PC-3 (cell line): ENCODE measurements at regions not wholly inside any gene's neighbourhood (a gene's known extent, or its start where the extent isn't known, plus 50 kb on each side); places are given as distances from the start of the nearest gene placed in this dataset.

Source experiments
- ATAC-seq: fragments of 200-7000 bp; cut with Tn5 transposase; 2 replicates; pipeline ENCODE4 v1.9.1; 2020; ENCODE audit warnings: mild to moderate bottlenecking, moderate library complexity
- BruUV-seq: library from RNA; stranded (reverse); fragments of 400-500 nt; replicated peaks from 2 replicates; lab custom pipeline; 2021; lab: Mats Ljungman, UMichigan
- CTCF ChIA-PET: fragments of 300-600 bp; sonication (Branson Sonifier 250); formaldehyde crosslinking; loops from one replicate; lab custom pipeline; 2022; ENCODE audit warnings: antibody characterized with exemption; lab: Charles Lee
- POLR2A ChIA-PET: fragments of 300-600 bp; sonication (Branson Sonifier 250); formaldehyde crosslinking; loops from one replicate; lab custom pipeline; 2022; ENCODE audit warnings: antibody characterized with exemption; ENCODE audit not compliant: unreplicated experiment; lab: Charles Lee
- DNase-seq: peaks from one replicate; pipeline ENCODE4 v3.0.0-alpha.2; 2015
- H2AFZ ChIP-seq: fragments of 300-600 bp; sonication (generic); 2 replicates; pipeline ENCODE4 v1.6.0; 2016; ENCODE audit warnings: antibody characterized with exemption, low read length
- H3F3A ChIP-seq: fragments of 300-600 bp; sonication (generic); one replicate; pipeline ENCODE4 v1.6.0; 2017; ENCODE audit warnings: antibody characterized with exemption, low read length, control low read depth, mild to moderate bottlenecking; ENCODE audit not compliant: unreplicated experiment
- H3K27ac ChIP-seq: fragments of 300-600 bp; sonication (generic); 2 replicates; pipeline ENCODE4 v1.5.1; 2016; ENCODE audit warnings: mild to moderate bottlenecking, low read length
- H3K27me3 ChIP-seq: fragments of 300-600 bp; sonication (generic); 2 replicates; pipeline ENCODE4 v1.6.1; 2016; ENCODE audit warnings: low read length, mixed read lengths
- H3K36me3 ChIP-seq: fragments of 300-600 bp; sonication (generic); 2 replicates; pipeline ENCODE4 v1.6.1; 2016; ENCODE audit warnings: low read depth, mixed run types, low read length, mixed read lengths
- H3K4me1 ChIP-seq: fragments of 300-600 bp; sonication (generic); 2 replicates; pipeline ENCODE4 v1.5.1; 2016; ENCODE audit warnings: low read length; ENCODE audit not compliant: insufficient read depth
- H3K4me2 ChIP-seq: fragments of 300-600 bp; sonication (generic); 2 replicates; pipeline ENCODE4 v1.6.0; 2016; ENCODE audit warnings: low read length
- H3K4me3 ChIP-seq: fragments of 300-600 bp; sonication (generic); 2 replicates; pipeline ENCODE4 v1.5.1; 2016; ENCODE audit warnings: mild to moderate bottlenecking, low read length, mixed read lengths
- H3K79me2 ChIP-seq: fragments of 300-600 bp; sonication (generic); 2 replicates; pipeline ENCODE4 v1.6.1; 2017; ENCODE audit warnings: low read length, mixed read lengths
- H3K9ac ChIP-seq: fragments of 300-600 bp; sonication (generic); 2 replicates; pipeline ENCODE4 v1.6.0; 2016; ENCODE audit warnings: mild to moderate bottlenecking, low read length
- H3K9me2 ChIP-seq: fragments of 300-600 bp; sonication (generic); replicated peaks from 2 replicates; pipeline ENCODE4 v1.6.1; 2016; ENCODE audit warnings: mixed run types, low read length, mixed read lengths
- H3K9me3 ChIP-seq: fragments of 300-600 bp; sonication (generic); 2 replicates; pipeline ENCODE4 v1.6.1; 2016; ENCODE audit warnings: low read length, mixed read lengths
- H4K20me1 ChIP-seq: fragments of 300-600 bp; sonication (generic); 2 replicates; pipeline ENCODE4 v1.6.1; 2016; ENCODE audit warnings: low read length, mixed read lengths
- EZH2 ChIP-seq: fragments of 300-600 bp; sonication (generic); IDR thresholded peaks from one replicate; pipeline ENCODE4 v1.6.1; 2017; ENCODE audit warnings: antibody characterized with exemption, mild to moderate bottlenecking, low read length; ENCODE audit not compliant: unreplicated experiment
- EZH2phosphoT487 ChIP-seq: fragments of 300-600 bp; sonication (generic); IDR thresholded peaks from 2 replicates; pipeline ENCODE4 v1.6.1; 2018; ENCODE audit warnings: mild to moderate bottlenecking, antibody characterized with exemption, low read length, borderline replicate concordance
- intact Hi-C: fragments of 100-400 bp; cut with micrococcal nuclease; formaldehyde crosslinking; loops from 2 replicates; pipeline ENCODE4 v1.9.0; 2023
- TF ChIP-seq, protein P1 (sequence below): fragments of 300-600 bp; sonication (generic); conservative IDR thresholded peaks from 2 replicates; pipeline ENCODE4 v1.5.1; 2017; ENCODE audit warnings: antibody characterized with exemption, low read depth, mild to moderate bottlenecking, low read length

GRCh38 chr1:30615076-30615795 is 108.1 kb downstream of the MATN1 start:
- no TSS peak for BruUV-seq

DNA sequence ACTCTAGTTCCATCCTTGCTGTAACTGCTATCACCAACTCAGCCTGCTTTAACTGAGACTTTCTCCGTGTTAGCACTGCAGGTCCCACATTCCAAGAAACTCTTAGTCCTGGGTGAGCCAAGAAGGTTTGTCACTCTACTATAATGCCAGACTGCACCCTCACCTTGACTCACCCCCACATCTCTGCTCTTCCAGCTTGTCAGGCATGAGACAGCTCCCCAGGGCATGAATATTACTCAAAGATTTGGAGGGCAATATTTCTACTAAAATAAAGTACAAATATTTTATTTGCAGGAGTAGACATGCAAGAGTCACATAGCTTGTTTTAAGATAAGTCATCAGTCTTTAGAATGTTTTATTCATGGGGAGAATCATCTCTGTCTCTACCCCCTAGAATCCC is 110.2 kb downstream of the MATN1 start:
- intact Hi-C loops, result no loop called here
- ATAC-seq, result no peak
- no peak for DNase-seq
- TF ChIP-seq EZH2phosphoT487 (no peak), EZH2 (no peak)
- TF ChIP-seq, protein P1, sequence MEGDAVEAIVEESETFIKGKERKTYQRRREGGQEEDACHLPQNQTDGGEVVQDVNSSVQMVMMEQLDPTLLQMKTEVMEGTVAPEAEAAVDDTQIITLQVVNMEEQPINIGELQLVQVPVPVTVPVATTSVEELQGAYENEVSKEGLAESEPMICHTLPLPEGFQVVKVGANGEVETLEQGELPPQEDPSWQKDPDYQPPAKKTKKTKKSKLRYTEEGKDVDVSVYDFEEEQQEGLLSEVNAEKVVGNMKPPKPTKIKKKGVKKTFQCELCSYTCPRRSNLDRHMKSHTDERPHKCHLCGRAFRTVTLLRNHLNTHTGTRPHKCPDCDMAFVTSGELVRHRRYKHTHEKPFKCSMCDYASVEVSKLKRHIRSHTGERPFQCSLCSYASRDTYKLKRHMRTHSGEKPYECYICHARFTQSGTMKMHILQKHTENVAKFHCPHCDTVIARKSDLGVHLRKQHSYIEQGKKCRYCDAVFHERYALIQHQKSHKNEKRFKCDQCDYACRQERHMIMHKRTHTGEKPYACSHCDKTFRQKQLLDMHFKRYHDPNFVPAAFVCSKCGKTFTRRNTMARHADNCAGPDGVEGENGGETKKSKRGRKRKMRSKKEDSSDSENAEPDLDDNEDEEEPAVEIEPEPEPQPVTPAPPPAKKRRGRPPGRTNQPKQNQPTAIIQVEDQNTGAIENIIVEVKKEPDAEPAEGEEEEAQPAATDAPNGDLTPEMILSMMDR, result no peak
- Histone ChIP-seq H3K9me3 (no peaks in the 10 kb centered on the region), H2AFZ (no peak overlapping the region), H3K4me2 (no peak overlapping the region), H3K4me3 (no peak overlapping the region), H4K20me1 (no peaks in the 10 kb centered on the region), H3K9ac (no peak overlapping the region), H3K79me2 (no peaks in the 10 kb centered on the region), H3K27me3 (no peaks in the 10 kb centered on the region), H3K36me3 (no peaks in the 10 kb centered on the region), H3F3A (no peaks in the 10 kb centered on the region), H3K27ac (no peak overlapping the region), H3K9me2 (no peaks in the 10 kb centered on the region), H3K4me1 (no peaks in the 10 kb centered on the region; the same call in 1 of the 2 replicates)
- no TSS peak for BruUV-seq
- POLR2A ChIA-PET, result no interaction called here
- CTCF ChIA-PET, result no interaction called here

More at GRCh38 chr1:30615076-30615795, 108.1 kb downstream of the MATN1 start:
- H3K4me3 ChIP-seq, result no peak overlapping the region
- ATAC-seq (no peak), DNase-seq (no peak)
- no peak overlapping the region for H2AFZ ChIP-seq
- H3K9me3 ChIP-seq, result no peaks in the 10 kb centered on the region
- peaks cover 4% of the 10 kb centered on the region; the same call in 1 of the 2 replicates for H3K4me1 ChIP-seq
- ChIA-PET POLR2A (no interaction called here), CTCF (no interaction called here)
- no peak overlapping the region for H3K27ac ChIP-seq
- no peaks in the 10 kb centered on the region for H3K79me2 ChIP-seq
- H3K4me2 ChIP-seq, result no peak overlapping the region
- intact Hi-C loops, result no loop called here
- no peaks in the 10 kb centered on the region for H3K36me3 ChIP-seq
- no peak for TF ChIP-seq EZH2phosphoT487
- TF ChIP-seq, protein P1, result no peak
- TF ChIP-seq EZH2, result no peak
- H3K9ac ChIP-seq, result no peak overlapping the region
- no peaks in the 10 kb centered on the region for H3K9me2 ChIP-seq
- no peaks in the 10 kb centered on the region for H3K27me3 ChIP-seq
- H3F3A ChIP-seq, result no peaks in the 10 kb centered on the region
- no peaks in the 10 kb centered on the region for H4K20me1 ChIP-seq

DNA sequence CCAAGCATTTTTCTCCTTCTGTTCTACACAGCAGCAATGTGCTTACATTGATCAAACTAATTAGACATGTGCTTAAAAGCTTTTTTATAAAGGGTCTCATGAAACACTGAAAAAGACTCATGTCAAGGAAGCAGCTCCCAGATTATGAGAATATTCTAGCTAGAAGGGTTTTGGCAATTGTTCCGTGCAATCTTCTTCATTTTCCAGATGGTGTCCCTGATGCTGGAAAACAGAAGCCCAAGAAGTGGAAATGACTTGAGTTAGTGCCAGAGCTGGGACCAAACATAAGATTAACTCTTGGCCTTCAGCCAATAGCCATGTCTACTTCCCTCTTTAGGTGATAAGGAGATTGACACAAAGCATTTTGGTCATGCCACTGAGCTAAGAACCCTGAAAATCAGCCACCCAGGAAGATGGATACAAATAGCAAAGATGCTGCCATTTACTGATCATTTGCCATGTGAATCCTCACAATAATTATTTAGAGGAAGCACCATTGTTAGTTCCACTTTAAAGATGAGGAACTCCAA is 110.8 kb downstream of the MATN1 start:
- H3K27ac ChIP-seq, result no peak overlapping the region
- H3K4me1 ChIP-seq, result no peaks in the 10 kb centered on the region
- H3K9me2 ChIP-seq, result no peaks in the 10 kb centered on the region
- TF ChIP-seq EZH2, result no peak
- TF ChIP-seq, protein P1, result no peak
- TF ChIP-seq EZH2phosphoT487, result no peak
- H3K79me2 ChIP-seq, result no peaks in the 10 kb centered on the region
- H3K9me3 ChIP-seq, result no peaks in the 10 kb centered on the region
- ChIA-PET CTCF (no interaction called here), POLR2A (interaction anchor here (0.7 kb wide), 1 partner anchor 259 kb away, joined by 3 read pairs; no protein-coding TSS in a partner anchor)
- no peaks in the 10 kb centered on the region for H4K20me1 ChIP-seq
- no peak for ATAC-seq
- peaks cover 3% of the 10 kb centered on the region for H3K27me3 ChIP-seq
- H2AFZ ChIP-seq, result no peak overlapping the region
- intact Hi-C loops, result no loop called here
- no peak overlapping the region for H3K4me2 ChIP-seq
- no peak for DNase-seq
- no peaks in the 10 kb centered on the region for H3K36me3 ChIP-seq
- no peak overlapping the region for H3K9ac ChIP-seq
- no TSS peak for BruUV-seq
- no peak overlapping the region for H3K4me3 ChIP-seq
- no peaks in the 10 kb centered on the region for H3F3A ChIP-seq
